Thyroid gland (tissue), 4 donors: ENCODE measurements at regions not wholly inside any gene's neighbourhood (a gene's known extent, or its start where the extent isn't known, plus 50 kb on each side); places are given as distances from the start of the nearest gene placed in this dataset.

Source experiments
- DNase-seq, 2 donors: peaks; one replicate each; pipeline ENCODE4 v3.0.0-alpha.2; 2019
- H3K27ac ChIP-seq, 3 donors: fragments of 200-600 bp; sonication (generic); 1 replicate in 2 of 3; 2 replicates in 1 of 3; pipeline ENCODE4 v1.5.1; 2016 to 2019; ENCODE audit warnings: mild to moderate bottlenecking in 1 of 3, moderate library complexity in 1 of 3
- H3K27me3 ChIP-seq: fragments of 200-600 bp; sonication (generic); one replicate; pipeline ENCODE4 v1.5.1; 2019
- H3K36me3 ChIP-seq, 2 donors: fragments of 200-600 bp; sonication (generic); one replicate each; pipeline ENCODE4 v1.5.1; 2016 to 2019
- H3K4me1 ChIP-seq, 2 donors: fragments of 200-600 bp; sonication (generic); one replicate each; pipeline ENCODE4 v1.5.1; 2017 to 2019
- H3K4me3 ChIP-seq, 3 donors: fragments of 200-600 bp; sonication (generic); replicated peaks in 1 of 3; 1 replicate in 2 of 3; 2 replicates in 1 of 3; pipeline ENCODE4 v1.5.1; 2016; ENCODE audit warnings: mild to moderate bottlenecking in 1 of 3
- H3K9me3 ChIP-seq: fragments of 200-600 bp; sonication (generic); one replicate; pipeline ENCODE4 v1.5.1; 2017
- CTCF ChIP-seq, 6 experiments: fragments of 200-600 bp in 3 of 6; fragments of 450-650 bp in 3 of 6; sonication (generic) in 3 of 6; IDR thresholded peaks; one replicate each; pipeline ENCODE4 v1.5.1; 2016 to 2019; ENCODE audit warnings: antibody characterized with exemption in 6 of 6, mild to moderate bottlenecking in 2 of 6, inconsistent platforms in 1 of 6, moderate library complexity in 1 of 6
- POLR2A ChIP-seq, 2 donors: fragments of 450-650 bp; IDR thresholded peaks; one replicate each; pipeline ENCODE4 v1.6.1; 2017; ENCODE audit warnings: antibody characterized with exemption in 2 of 2, mild to moderate bottlenecking in 2 of 2, moderate library complexity in 1 of 2
- WGBS, 2 donors: methylation state at CpG; one replicate each; pipeline ENCODE4 v1.1.5; 2017; 5-methylcytosine and 5-hydroxymethylcytosine counted together
- intact Hi-C: fragments of 100-400 bp; cut with DNase I; formaldehyde crosslinking; loops from one replicate; pipeline ENCODE4 v1.15.1; 2023

- Histone ChIP-seq H3K4me3 (no peak overlapping the region), H3K27ac (peak overlapping the region in 2 of 3 donors; percentile 31 to 36), H3K9me3 (no peaks in the 10 kb centered on the region), H3K4me1 (no peaks in the 10 kb centered on the region), H3K27me3 (no peaks in the 10 kb centered on the region), H3K36me3 (no peaks in the 10 kb centered on the region)
- DNase-seq: no peak
- 81 to 90% methylated on average over 5 of the region's 5 CpGs for WGBS, 2 donors
- intact Hi-C loops: no loop called here
- TF ChIP-seq POLR2A (IDR thresholded peaks at IDR 0.05) (no peak), CTCF (IDR thresholded peaks at IDR 0.05) (no peak)
These were observed 309.2 kb downstream of the RAB28 start for GRCh38 chr4:13174926-13175325.

GRCh38 chr4:13174001-13174400 lies 310.1 kb downstream of the RAB28 start:
- WGBS, 2 donors: 69 to 82% methylated on average over 6 of the region's 6 CpGs
- no peak overlapping the region for H3K27ac ChIP-seq
- intact Hi-C loops: no loop called here

GRCh38 chr4:13171292-13172057 lies 312.7 kb downstream of the RAB28 start:
- no peak for DNase-seq
- 95 to 97% methylated on average over 5 of the region's 5 CpGs for WGBS, 2 donors
- Histone ChIP-seq H3K27me3 (no peaks in the 10 kb centered on the region), H3K36me3 (no peaks in the 10 kb centered on the region), H3K4me3 (no peak overlapping the region), H3K27ac (no peak overlapping the region), H3K4me1 (no peaks in the 10 kb centered on the region), H3K9me3 (no peaks in the 10 kb centered on the region)
- TF ChIP-seq CTCF (IDR thresholded peaks at IDR 0.05) (no peak), POLR2A (IDR thresholded peaks at IDR 0.05) (no peak)
- intact Hi-C loops: no loop called here

More at GRCh38 chr4:13174001-13174400, 310.1 kb downstream of the RAB28 start:
- Histone ChIP-seq H3K4me3 (no peak overlapping the region), H3K36me3 (no peaks in the 10 kb centered on the region), H3K4me1 (no peaks in the 10 kb centered on the region), H3K27me3 (no peaks in the 10 kb centered on the region), H3K9me3 (no peaks in the 10 kb centered on the region)
- DNase-seq: peak; percentile 9 to 13
- TF ChIP-seq POLR2A (IDR thresholded peaks at IDR 0.05): no peak
- TF ChIP-seq CTCF (IDR thresholded peaks at IDR 0.05): no peak

GRCh38 chr4:13169731-13170525 lies 314.2 kb downstream of the RAB28 start:
- no peaks in the 10 kb centered on the region for H3K9me3 ChIP-seq
- H3K4me1 ChIP-seq: no peaks in the 10 kb centered on the region
- intact Hi-C loops: no loop called here
- no peaks in the 10 kb centered on the region for H3K36me3 ChIP-seq
- no peak for TF ChIP-seq CTCF (IDR thresholded peaks at IDR 0.05)
- TF ChIP-seq POLR2A (IDR thresholded peaks at IDR 0.05): no peak
- H3K27ac ChIP-seq: no peak overlapping the region
- no peak for DNase-seq
- H3K4me3 ChIP-seq: no peak overlapping the region
- 73 to 79% methylated on average over 3 of the region's 3 CpGs for WGBS, 2 donors
- H3K27me3 ChIP-seq: no peaks in the 10 kb centered on the region

- 82 to 84% methylated on average over 2 of the region's 2 CpGs for WGBS, 2 donors
- intact Hi-C loops: no loop called here
These were observed 315.8 kb downstream of the RAB28 start for GRCh38 chr4:13168326-13168725.

More at GRCh38 chr4:13168326-13168725, 315.8 kb downstream of the RAB28 start:
- Histone ChIP-seq H3K4me3 (no peak overlapping the region), H3K27me3 (no peaks in the 10 kb centered on the region), H3K4me1 (no peaks in the 10 kb centered on the region), H3K27ac (no peak overlapping the region), H3K36me3 (no peaks in the 10 kb centered on the region), H3K9me3 (no peaks in the 10 kb centered on the region)
- no peak for DNase-seq
- no peak for TF ChIP-seq CTCF (IDR thresholded peaks at IDR 0.05)
- TF ChIP-seq POLR2A (IDR thresholded peaks at IDR 0.05): no peak
